Mesothelial cell of epicardium (in vitro differentiated cells): ENCODE measurements at regions not wholly inside any gene's neighbourhood (a gene's known extent, or its start where the extent isn't known, plus 50 kb on each side); places are given as distances from the start of the nearest gene placed in this dataset.

Experiments
- DNase-seq, 2 experiments: peaks; one replicate each; pipeline ENCODE4 v3.0.0; 2021; ENCODE audit warnings: low spot score in 2 of 2; ENCODE audit not compliant: unreplicated experiment in 2 of 2
- H3K27ac Mint-ChIP-seq: 2 replicates; pipeline ENCODE4 v1.8.0; 2021; ENCODE audit warnings: mixed read lengths
- H3K27me3 Mint-ChIP-seq: 2 replicates; pipeline ENCODE4 v1.8.0; 2021; ENCODE audit warnings: low read depth, mixed read lengths
- H3K36me3 Mint-ChIP-seq: 2 replicates; pipeline ENCODE4 v1.8.0; 2021; ENCODE audit warnings: mixed read lengths
- H3K4me1 Mint-ChIP-seq: 2 replicates; pipeline ENCODE4 v1.8.0; 2021; ENCODE audit warnings: mixed read lengths
- H3K4me3 Mint-ChIP-seq: 2 replicates; pipeline ENCODE4 v1.8.0; 2021; ENCODE audit warnings: mild to moderate bottlenecking, moderate library complexity, mixed read lengths
- H3K9me3 Mint-ChIP-seq: 2 replicates; pipeline ENCODE4 v1.8.0; 2021; ENCODE audit warnings: mixed read lengths
- CTCF ChIP-seq: fragments of 200-600 bp; sonication (generic); IDR thresholded peaks from one replicate; pipeline ENCODE4 v1.5.0; 2021; ENCODE audit warnings: antibody characterized with exemption; ENCODE audit not compliant: unreplicated experiment

- H3K36me3 Mint-ChIP-seq: no peaks in the 10 kb centered on the region
- H3K27ac Mint-ChIP-seq: peak overlapping the region; percentile 2
- no peaks in the 10 kb centered on the region for H3K27me3 Mint-ChIP-seq
- no peaks in the 10 kb centered on the region for H3K9me3 Mint-ChIP-seq
- no peak overlapping the region for H3K4me3 Mint-ChIP-seq
- peaks cover 56% of the 10 kb centered on the region for H3K4me1 Mint-ChIP-seq
- no peak for TF ChIP-seq CTCF
- DNase-seq: no peak
These were observed 226.3 kb upstream of the ANKRD50 start for GRCh38 chr4:124938836-124939235.

- Mint-ChIP-seq H3K36me3 (no peaks in the 10 kb centered on the region), H3K4me3 (no peak overlapping the region), H3K27ac (no peak overlapping the region), H3K9me3 (no peaks in the 10 kb centered on the region), H3K27me3 (no peaks in the 10 kb centered on the region), H3K4me1 (peaks cover 65% of the 10 kb centered on the region)
- TF ChIP-seq CTCF: no peak
- no peak for DNase-seq
These were observed 225.5 kb upstream of the ANKRD50 start for GRCh38 chr4:124937993-124938392.

GRCh38 chr4:124936427-124936826, 223.9 kb upstream of the ANKRD50 start:
- no peak for DNase-seq
- no peak overlapping the region for H3K4me3 Mint-ChIP-seq
- H3K36me3 Mint-ChIP-seq: no peaks in the 10 kb centered on the region
- peak overlapping the region; percentile 11 for H3K27ac Mint-ChIP-seq
- H3K9me3 Mint-ChIP-seq: no peaks in the 10 kb centered on the region
- H3K4me1 Mint-ChIP-seq: peaks cover 70% of the 10 kb centered on the region
- TF ChIP-seq CTCF: no peak
- no peaks in the 10 kb centered on the region for H3K27me3 Mint-ChIP-seq

GRCh38 chr4:124934916-124935315, 222.4 kb upstream of the ANKRD50 start:
- Mint-ChIP-seq H3K4me3 (no peak overlapping the region), H3K27me3 (no peaks in the 10 kb centered on the region), H3K27ac (peak overlapping the region; percentile 69), H3K9me3 (no peaks in the 10 kb centered on the region), H3K4me1 (peaks cover 69% of the 10 kb centered on the region), H3K36me3 (no peaks in the 10 kb centered on the region)
- TF ChIP-seq CTCF: no peak
- no peak for DNase-seq

- H3K27me3 Mint-ChIP-seq: no peaks in the 10 kb centered on the region
- H3K4me3 Mint-ChIP-seq: no peak overlapping the region
- no peaks in the 10 kb centered on the region for H3K36me3 Mint-ChIP-seq
- H3K27ac Mint-ChIP-seq: peak overlapping the region; percentile 84
- DNase-seq: no peak
- no peak for TF ChIP-seq CTCF
- peaks cover 69% of the 10 kb centered on the region for H3K4me1 Mint-ChIP-seq
- no peaks in the 10 kb centered on the region for H3K9me3 Mint-ChIP-seq
These were observed 221.0 kb upstream of the ANKRD50 start for GRCh38 chr4:124933521-124933920.

- TF ChIP-seq CTCF: no peak
- H3K4me1 Mint-ChIP-seq: peaks cover 62% of the 10 kb centered on the region
- H3K27ac Mint-ChIP-seq: peak overlapping the region; percentile 22
- no peaks in the 10 kb centered on the region for H3K27me3 Mint-ChIP-seq
- peaks cover 4% of the 10 kb centered on the region for H3K9me3 Mint-ChIP-seq
- H3K4me3 Mint-ChIP-seq: no peak overlapping the region
- DNase-seq: no peak
- no peaks in the 10 kb centered on the region for H3K36me3 Mint-ChIP-seq
These were observed 219.9 kb upstream of the ANKRD50 start for GRCh38 chr4:124932447-124932846.
